Chondrocyte (in vitro differentiated cells): ENCODE measurements at regions not wholly inside any gene's neighbourhood (a gene's known extent, or its start where the extent isn't known, plus 50 kb on each side); places are given as distances from the start of the nearest gene placed in this dataset.
"Not testable (repeated sequence)": the region's sequence is repeated elsewhere in the genome, so short reads cannot be mapped to it uniquely, and the experiment has no call there.

Source experiments
- DNase-seq: peaks from one replicate; pipeline ENCODE4 v3.0.0; 2021; ENCODE audit warnings: mixed read lengths, low spot score
- H3K27ac Mint-ChIP-seq: one replicate; pipeline ENCODE4 v1.8.0; 2021; ENCODE audit warnings: mild to moderate bottlenecking, moderate library complexity, mixed read lengths; ENCODE audit not compliant: unreplicated experiment
- H3K27me3 Mint-ChIP-seq: 2 replicates; pipeline ENCODE4 v1.8.0; 2021; ENCODE audit warnings: low read depth, mixed read lengths
- H3K36me3 Mint-ChIP-seq: 2 replicates; pipeline ENCODE4 v1.8.0; 2021; ENCODE audit warnings: low read depth, mixed read lengths
- H3K4me1 Mint-ChIP-seq: 2 replicates; pipeline ENCODE4 v1.8.0; 2021; ENCODE audit warnings: low read depth, mild to moderate bottlenecking, mixed read lengths
- H3K4me3 Mint-ChIP-seq: one replicate; pipeline ENCODE4 v1.8.0; 2021; ENCODE audit warnings: mild to moderate bottlenecking, moderate library complexity, mixed read lengths; ENCODE audit not compliant: unreplicated experiment
- H3K9me3 Mint-ChIP-seq: 2 replicates; pipeline ENCODE4 v1.8.0; 2021; ENCODE audit warnings: low read depth, mixed read lengths
- CTCF ChIP-seq: fragments of 200-600 bp; sonication (generic); IDR thresholded peaks from 2 replicates; pipeline ENCODE4 v1.5.0; 2021; ENCODE audit warnings: antibody characterized with exemption, mild to moderate bottlenecking, moderate library complexity

- DNase-seq: no peak
Observed at GRCh38 chr6:9704989-9705388, 709.9 kb downstream of the TFAP2A start.

GRCh38 chr6:9702914-9703313 lies 712.0 kb downstream of the TFAP2A start:
- Mint-ChIP-seq H3K4me1 (no peaks in the 10 kb centered on the region), H3K27me3 (no peaks in the 10 kb centered on the region)

More at GRCh38 chr6:9704989-9705388, 709.9 kb downstream of the TFAP2A start:
- TF ChIP-seq CTCF: no peak
- no peaks in the 10 kb centered on the region for H3K27me3 Mint-ChIP-seq
- H3K4me1 Mint-ChIP-seq: no peaks in the 10 kb centered on the region
- H3K36me3 Mint-ChIP-seq: no peaks in the 10 kb centered on the region
- H3K9me3 Mint-ChIP-seq: no peaks in the 10 kb centered on the region
- H3K4me3 Mint-ChIP-seq: no peak overlapping the region
- no peak overlapping the region for H3K27ac Mint-ChIP-seq

GRCh38 chr6:9699888-9700287 lies 715.0 kb downstream of the TFAP2A start:
- H3K27ac Mint-ChIP-seq: peak overlapping the region; percentile 19
- H3K27me3 Mint-ChIP-seq: no peaks in the 10 kb centered on the region
- H3K4me1 Mint-ChIP-seq: no peaks in the 10 kb centered on the region
- H3K4me3 Mint-ChIP-seq: no peak overlapping the region
- no peak for TF ChIP-seq CTCF
- H3K9me3 Mint-ChIP-seq: peaks cover 13% of the 10 kb centered on the region
- no peaks in the 10 kb centered on the region for H3K36me3 Mint-ChIP-seq
- no peak for DNase-seq

More at GRCh38 chr6:9702914-9703313, 712.0 kb downstream of the TFAP2A start:
- TF ChIP-seq CTCF: no peak
- H3K36me3 Mint-ChIP-seq: no peaks in the 10 kb centered on the region
- no peak overlapping the region for H3K27ac Mint-ChIP-seq
- no peak overlapping the region for H3K4me3 Mint-ChIP-seq
- no peaks in the 10 kb centered on the region for H3K9me3 Mint-ChIP-seq
- DNase-seq: no peak

- H3K4me3 Mint-ChIP-seq: no peak overlapping the region
- no peaks in the 10 kb centered on the region for H3K4me1 Mint-ChIP-seq
- DNase-seq: no peak
- H3K36me3 Mint-ChIP-seq: no peaks in the 10 kb centered on the region
- H3K9me3 Mint-ChIP-seq: peaks cover 16% of the 10 kb centered on the region
- no peak for TF ChIP-seq CTCF
- H3K27ac Mint-ChIP-seq: no peak overlapping the region
- no peaks in the 10 kb centered on the region for H3K27me3 Mint-ChIP-seq
Observed at GRCh38 chr6:9697263-9697931, 717.5 kb downstream of the TFAP2A start.

- Mint-ChIP-seq H3K4me3 (no peak overlapping the region), H3K27ac (no peak overlapping the region), H3K36me3 (no peaks in the 10 kb centered on the region), H3K27me3 (no peaks in the 10 kb centered on the region), H3K9me3 (peaks cover 8% of the 10 kb centered on the region), H3K4me1 (no peaks in the 10 kb centered on the region)
- no peak for DNase-seq
- TF ChIP-seq CTCF: no peak
Observed at GRCh38 chr6:9690388-9690787, 724.5 kb downstream of the TFAP2A start.

GRCh38 chr6:9680727-9681126 lies 734.1 kb downstream of the TFAP2A start:
- H3K9me3 Mint-ChIP-seq: peaks cover 12% of the 10 kb centered on the region
- not testable (repeated sequence) for DNase-seq, H3K4me3 Mint-ChIP-seq, H3K27ac Mint-ChIP-seq, H3K36me3 Mint-ChIP-seq, H3K27me3 Mint-ChIP-seq, H3K4me1 Mint-ChIP-seq
